Ovary (tissue), 7 donors: ENCODE measurements at regions not wholly inside any gene's neighbourhood (a gene's known extent, or its start where the extent isn't known, plus 50 kb on each side); places are given as distances from the start of the nearest gene placed in this dataset.
A peak's percentile ranks its signal among the peaks of the same experiment; 100 is the strongest.

Source experiments
- DNase-seq, 5 donors: peaks; one replicate each; pipeline ENCODE4 v3.0.0-alpha.2; 2019 to 2020
- H3K27ac ChIP-seq, 2 donors: fragments of 200-600 bp; one replicate each; pipeline versions ENCODE4 v1.5.1 to v1.8.0; 2019 to 2022
- H3K27me3 ChIP-seq: fragments of 200-600 bp; one replicate; pipeline ENCODE4 v1.8.0; 2022
- H3K36me3 ChIP-seq: fragments of 200-600 bp; sonication (generic); one replicate; pipeline ENCODE4 v1.5.1; 2019
- H3K4me1 ChIP-seq: one replicate; pipeline ENCODE4 v1.8.1; 2013; ENCODE audit warnings: mild to moderate bottlenecking, moderate library complexity; ENCODE audit not compliant: insufficient read depth
- H3K4me3 ChIP-seq: fragments of 200-600 bp; sonication (generic); one replicate; pipeline ENCODE4 v1.5.1; 2017
- H3K9me3 ChIP-seq, 2 donors: fragments of 200-600 bp in 1 of 2; sonication (generic) in 1 of 2; one replicate each; pipeline versions ENCODE4 v1.5.1 to v1.8.1; 2013 to 2019; ENCODE audit warnings: mild to moderate bottlenecking in 1 of 2, moderate library complexity in 1 of 2
- CTCF ChIP-seq, 3 donors: fragments of 450-650 bp in 2 of 3; fragments of 200-600 bp in 1 of 3; IDR thresholded peaks; one replicate each; pipeline versions ENCODE4 v1.5.1 to v1.8.0; 2016 to 2022; ENCODE audit warnings: antibody characterized with exemption in 3 of 3, mild to moderate bottlenecking in 1 of 3
- EP300 ChIP-seq: sonication (generic); formaldehyde crosslinking; IDR thresholded peaks from one replicate; pipeline ENCODE4 v1.6.1; 2017; ENCODE audit warnings: antibody characterized with exemption
- POLR2A ChIP-seq: fragments of 450-650 bp; IDR thresholded peaks from one replicate; pipeline ENCODE4 v1.6.1; 2017; ENCODE audit warnings: antibody characterized with exemption, mild to moderate bottlenecking, moderate library complexity
- WGBS, 3 donors: extraction: QIAGEN DNeasy Blood & Tissue Kit in 1 of 3; methylation state at CpG; one replicate each; pipeline versions ENCODE4 v1.1.5 to v1.1.7; 2013 to 2017; 5-methylcytosine and 5-hydroxymethylcytosine counted together
- intact Hi-C, 4 donors: fragments of 100-400 bp; cut with DNase I; formaldehyde crosslinking; loops; one replicate each; pipeline versions ENCODE4 v1.11.0 to v1.15.1; 2022 to 2023
- donor health status: DM: no; HTN: no; CAD: no; lungs with moderate emphysema.
- donor health status: DM: no; HTN: no; CAD: no.
- donor health status: Bipolar disorder and iron deficiency.
- donor health status: DM: no; HTN: no; CAD: no.
- donor health status: DM: yes; HTN: yes; CAD: no.

- Histone ChIP-seq H3K4me1 (peaks cover 1% of the 10 kb centered on the region), H3K27me3 (no peaks in the 10 kb centered on the region), H3K36me3 (no peaks in the 10 kb centered on the region), H3K4me3 (no peak overlapping the region), H3K27ac (no peak overlapping the region), H3K9me3 (no peaks in the 10 kb centered on the region)
- 89 to 93% (median 91%) methylated on average over 1 of the region's 1 CpG for WGBS, 3 donors
- TF ChIP-seq EP300 (no peak), CTCF (IDR thresholded peaks at IDR 0.05) (no peak), POLR2A (no peak)
- no peak for DNase-seq
- intact Hi-C loops, result no loop called here
These were observed 262.7 kb upstream of the CLINT1 start for GRCh38 chr5:158121678-158122077.

GRCh38 chr5:158120760-158121159 lies 261.8 kb upstream of the CLINT1 start:
- intact Hi-C loops, result no loop called here
- 93 to 100% (median 95%) methylated on average over 1 of the region's 1 CpG for WGBS, 3 donors
- no peaks in the 10 kb centered on the region for H3K4me1 ChIP-seq
- H3K36me3 ChIP-seq, result no peaks in the 10 kb centered on the region
- no peaks in the 10 kb centered on the region for H3K27me3 ChIP-seq
- no peak overlapping the region for H3K27ac ChIP-seq
- no peak for DNase-seq
- TF ChIP-seq CTCF (IDR thresholded peaks at IDR 0.05) (no peak), EP300 (no peak), POLR2A (no peak)
- H3K4me3 ChIP-seq, result no peak overlapping the region
- H3K9me3 ChIP-seq, result no peaks in the 10 kb centered on the region

GRCh38 chr5:158119961-158120723 lies 261.2 kb upstream of the CLINT1 start:
- no peak overlapping the region for H3K27ac ChIP-seq
- DNase-seq, result peak in 1 of 5 donors; percentile 15
- no peaks in the 10 kb centered on the region for H3K4me1 ChIP-seq

GRCh38 chr5:158117467-158118160 lies 258.7 kb upstream of the CLINT1 start:
- no peaks in the 10 kb centered on the region for H3K36me3 ChIP-seq
- WGBS, 3 donors, result 87 to 94% (median 93%) methylated on average over 6 of the region's 6 CpGs
- DNase-seq, result no peak

More at GRCh38 chr5:158119961-158120723, 261.2 kb upstream of the CLINT1 start:
- H3K4me3 ChIP-seq, result no peak overlapping the region
- H3K27me3 ChIP-seq, result no peaks in the 10 kb centered on the region
- H3K9me3 ChIP-seq, result no peaks in the 10 kb centered on the region
- no peak for TF ChIP-seq EP300
- intact Hi-C loops, result no loop called here
- 41 to 55% (median 50%) methylated on average over 5 of the region's 5 CpGs for WGBS, 3 donors
- H3K36me3 ChIP-seq, result no peaks in the 10 kb centered on the region

More at GRCh38 chr5:158117467-158118160, 258.7 kb upstream of the CLINT1 start:
- Histone ChIP-seq H3K27me3 (no peaks in the 10 kb centered on the region), H3K27ac (no peak overlapping the region), H3K4me3 (no peak overlapping the region), H3K9me3 (no peaks in the 10 kb centered on the region), H3K4me1 (no peaks in the 10 kb centered on the region)
- intact Hi-C loops, result no loop called here
- TF ChIP-seq CTCF (IDR thresholded peaks at IDR 0.05) (no peak), EP300 (no peak), POLR2A (no peak)
